Natural killer cell (primary cell): ENCODE measurements at regions not wholly inside any gene's neighbourhood (a gene's known extent, or its start where the extent isn't known, plus 50 kb on each side); places are given as distances from the start of the nearest gene placed in this dataset.

ENCODE experiments used
- ATAC-seq, 3 donors: fragments of 150-1000 bp in 2 of 3; fragments of 200-7000 bp in 1 of 3; cut with Tn5 transposase; 1 replicate in 1 of 3; 2 replicates in 2 of 3; pipeline ENCODE4 v1.10.0; 2021; ENCODE audit warnings: mild to moderate bottlenecking in 2 of 3, moderate library complexity in 2 of 3
- DNase-seq, 2 donors: peaks; one replicate each; pipeline versions ENCODE4 v3.0.0 to v3.0.0-alpha.2; 2013 to 2021; ENCODE audit warnings: mixed read lengths in 1 of 2
- H3K27ac ChIP-seq: one replicate; pipeline ENCODE4 v1.5.1; 2013; ENCODE audit warnings: mild to moderate bottlenecking, low read length
- H3K27me3 ChIP-seq: one replicate; pipeline ENCODE4 v1.6.1; 2013; ENCODE audit warnings: low read length; ENCODE audit not compliant: control insufficient read depth, insufficient read depth
- H3K36me3 ChIP-seq: one replicate; pipeline ENCODE4 v1.6.1; 2013; ENCODE audit warnings: low read length; ENCODE audit not compliant: control insufficient read depth, insufficient read depth
- H3K4me1 ChIP-seq: one replicate; pipeline ENCODE4 v1.6.1; 2013; ENCODE audit warnings: low read length; ENCODE audit not compliant: control insufficient read depth, insufficient read depth
- H3K4me3 ChIP-seq: one replicate; pipeline ENCODE4 v1.5.1; 2013; ENCODE audit warnings: low read length
- H3K9me3 ChIP-seq: one replicate; pipeline ENCODE4 v1.6.1; 2013; ENCODE audit warnings: low read length; ENCODE audit not compliant: control insufficient read depth, insufficient read depth
- H3K27ac Mint-ChIP-seq, 2 donors: one replicate each; pipeline ENCODE4 v1.8.0; 2022; ENCODE audit warnings: mild to moderate bottlenecking in 2 of 2, mixed read lengths in 2 of 2, moderate library complexity in 1 of 2
- H3K27me3 Mint-ChIP-seq, 2 donors: one replicate each; pipeline ENCODE4 v1.8.0; 2022; ENCODE audit warnings: low read depth in 2 of 2, mixed read lengths in 2 of 2
- H3K36me3 Mint-ChIP-seq: one replicate; pipeline ENCODE4 v1.8.0; 2022; ENCODE audit warnings: mixed read lengths
- H3K4me1 Mint-ChIP-seq, 2 donors: one replicate each; pipeline ENCODE4 v1.8.0; 2022; ENCODE audit warnings: mixed read lengths in 2 of 2
- H3K4me3 Mint-ChIP-seq: one replicate; pipeline ENCODE4 v1.8.0; 2022; ENCODE audit warnings: mild to moderate bottlenecking, moderate library complexity, mixed read lengths
- H3K9me3 Mint-ChIP-seq, 2 donors: one replicate each; pipeline ENCODE4 v1.8.0; 2022; ENCODE audit warnings: mixed read lengths in 2 of 2
- WGBS: methylation state at CpG from one replicate; pipeline ENCODE4 v1.1.7; 2013; ENCODE audit warnings: missing lambda C conversion rate; ENCODE audit not compliant: insufficient coverage; 5-methylcytosine and 5-hydroxymethylcytosine counted together
- intact Hi-C: fragments of 100-400 bp; cut with micrococcal nuclease; formaldehyde crosslinking; loops from one replicate; pipeline ENCODE4 v1.14.2; 2022
- TF ChIP-seq, protein P1 (sequence below): fragments of 200-600 bp; IDR thresholded peaks from one replicate; pipeline ENCODE4 v1.8.0; 2022; ENCODE audit warnings: antibody characterized with exemption

GRCh38 chr7:96836456-96836855, 126.8 kb upstream of the SEM1 start:
- ATAC-seq (peak in 2 of 3 donors; percentile 9 to 15), DNase-seq (peak in 1 of 2 donors; percentile 6)
- Mint-ChIP-seq H3K27me3 (peaks cover 7 to 18% of the 10 kb centered on the region in 2 donors), H3K4me3 (peak overlapping the region; percentile 91), H3K27ac (peak overlapping the region; percentile 74 to 79), H3K4me1 (peaks cover 43 to 47% of the 10 kb centered on the region in 2 donors), H3K36me3 (no peaks in the 10 kb centered on the region), H3K9me3 (no peaks in the 10 kb centered on the region)
- Histone ChIP-seq H3K27me3 (peaks cover 7% of the 10 kb centered on the region), H3K4me1 (peaks cover 12% of the 10 kb centered on the region), H3K27ac (no peak overlapping the region), H3K9me3 (no peaks in the 10 kb centered on the region), H3K36me3 (no peaks in the 10 kb centered on the region), H3K4me3 (peak overlapping the region; percentile 15)
- TF ChIP-seq, protein P1, sequence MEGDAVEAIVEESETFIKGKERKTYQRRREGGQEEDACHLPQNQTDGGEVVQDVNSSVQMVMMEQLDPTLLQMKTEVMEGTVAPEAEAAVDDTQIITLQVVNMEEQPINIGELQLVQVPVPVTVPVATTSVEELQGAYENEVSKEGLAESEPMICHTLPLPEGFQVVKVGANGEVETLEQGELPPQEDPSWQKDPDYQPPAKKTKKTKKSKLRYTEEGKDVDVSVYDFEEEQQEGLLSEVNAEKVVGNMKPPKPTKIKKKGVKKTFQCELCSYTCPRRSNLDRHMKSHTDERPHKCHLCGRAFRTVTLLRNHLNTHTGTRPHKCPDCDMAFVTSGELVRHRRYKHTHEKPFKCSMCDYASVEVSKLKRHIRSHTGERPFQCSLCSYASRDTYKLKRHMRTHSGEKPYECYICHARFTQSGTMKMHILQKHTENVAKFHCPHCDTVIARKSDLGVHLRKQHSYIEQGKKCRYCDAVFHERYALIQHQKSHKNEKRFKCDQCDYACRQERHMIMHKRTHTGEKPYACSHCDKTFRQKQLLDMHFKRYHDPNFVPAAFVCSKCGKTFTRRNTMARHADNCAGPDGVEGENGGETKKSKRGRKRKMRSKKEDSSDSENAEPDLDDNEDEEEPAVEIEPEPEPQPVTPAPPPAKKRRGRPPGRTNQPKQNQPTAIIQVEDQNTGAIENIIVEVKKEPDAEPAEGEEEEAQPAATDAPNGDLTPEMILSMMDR, result no peak
- 50% methylated on average over 2 of the region's 3 CpGs for WGBS
- intact Hi-C loops, result loop anchor here (2.0 kb wide), 1 partner anchor 124 kb away; no protein-coding TSS in a partner anchor

DNA sequence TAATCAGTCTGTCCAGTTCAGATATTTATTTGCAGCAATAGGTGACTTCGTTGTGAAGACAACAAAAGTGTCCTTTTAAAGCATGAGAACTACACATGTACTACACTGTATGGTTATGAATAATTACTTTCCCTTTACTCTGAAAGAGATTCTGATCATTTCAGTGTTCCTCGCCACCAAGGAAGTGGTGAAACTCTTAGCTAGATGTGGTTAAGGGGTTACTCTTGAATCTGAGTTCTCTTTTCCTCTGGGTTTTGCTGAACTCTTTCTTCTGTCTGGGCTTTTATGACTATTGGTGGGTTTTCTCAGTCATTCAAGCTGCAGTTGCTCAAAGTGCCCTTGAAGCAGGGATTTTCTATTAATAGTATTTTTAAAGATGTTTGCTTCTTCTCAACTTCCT, 127.9 kb upstream of the SEM1 start:
- DNase-seq (peak in 1 of 2 donors; percentile 68), ATAC-seq (peak; percentile 84 to 94 (median 88))
- Histone ChIP-seq H3K4me1 (peaks cover 12% of the 10 kb centered on the region), H3K36me3 (no peaks in the 10 kb centered on the region), H3K27me3 (peaks cover 13% of the 10 kb centered on the region), H3K4me3 (no peak overlapping the region), H3K27ac (no peak overlapping the region), H3K9me3 (no peaks in the 10 kb centered on the region)
- TF ChIP-seq, protein P1, result no peak
- peaks cover 43 to 47% of the 10 kb centered on the region in 2 donors for H3K4me1 Mint-ChIP-seq
- peak overlapping the region; percentile 91 for H3K4me3 Mint-ChIP-seq
- intact Hi-C loops, result loop anchor here (2.0 kb wide), 1 partner anchor 125 kb away; no protein-coding TSS in a partner anchor
- H3K36me3 Mint-ChIP-seq, result no peaks in the 10 kb centered on the region
- peak overlapping the region; percentile 74 to 79 for H3K27ac Mint-ChIP-seq
- no peaks in the 10 kb centered on the region for H3K9me3 Mint-ChIP-seq
- WGBS, result 0% methylated on average over 1 of the region's 2 CpGs
- peaks cover 9 to 27% of the 10 kb centered on the region in 2 donors for H3K27me3 Mint-ChIP-seq

DNA sequence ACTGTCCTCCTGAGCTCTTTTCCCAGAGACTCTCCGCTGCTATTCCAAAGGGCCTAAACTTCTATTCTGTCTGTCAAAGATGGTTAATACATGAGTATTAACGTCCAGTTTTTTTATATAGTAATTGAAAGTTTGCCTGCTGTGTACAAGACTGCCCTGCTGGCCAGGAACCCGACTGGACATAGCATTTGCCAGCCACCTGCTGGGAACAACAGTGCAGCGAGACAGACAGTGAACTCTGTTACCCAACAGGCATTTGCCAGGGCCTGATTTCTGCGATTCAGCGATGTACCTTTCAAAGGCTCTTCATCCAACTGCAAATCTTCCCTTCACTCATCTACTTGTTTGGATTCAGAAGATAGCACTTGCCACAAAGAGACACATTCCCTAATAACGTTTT, 128.8 kb upstream of the SEM1 start:
- no peaks in the 10 kb centered on the region for H3K36me3 Mint-ChIP-seq
- TF ChIP-seq, protein P1, result no peak
- peaks cover 17 to 36% of the 10 kb centered on the region in 2 donors for H3K27me3 Mint-ChIP-seq
- H3K9me3 ChIP-seq, result no peaks in the 10 kb centered on the region
- no peaks in the 10 kb centered on the region for H3K9me3 Mint-ChIP-seq
- H3K27me3 ChIP-seq, result peaks cover 13% of the 10 kb centered on the region
- no peak overlapping the region for H3K27ac Mint-ChIP-seq
- no peak for DNase-seq
- no peak for ATAC-seq
- no peak overlapping the region for H3K27ac ChIP-seq
- no peak overlapping the region for H3K4me3 ChIP-seq
- H3K4me1 Mint-ChIP-seq, result peaks cover 43 to 47% of the 10 kb centered on the region in 2 donors
- intact Hi-C loops, result no loop called here
- WGBS, result 80% methylated on average over 7 of the region's 7 CpGs
- H3K4me3 Mint-ChIP-seq, result peak overlapping the region; percentile 21
- peaks cover 12% of the 10 kb centered on the region for H3K4me1 ChIP-seq
- no peaks in the 10 kb centered on the region for H3K36me3 ChIP-seq

- Histone ChIP-seq H3K36me3 (no peaks in the 10 kb centered on the region), H3K4me3 (no peak overlapping the region), H3K27ac (no peak overlapping the region), H3K4me1 (no peaks in the 10 kb centered on the region), H3K9me3 (no peaks in the 10 kb centered on the region), H3K27me3 (no peaks in the 10 kb centered on the region)
- Mint-ChIP-seq H3K27ac (no peak overlapping the region), H3K4me1 (no peaks in the 10 kb centered on the region), H3K27me3 (peaks cover 4 to 7% of the 10 kb centered on the region in 2 donors), H3K9me3 (no peaks in the 10 kb centered on the region), H3K4me3 (no peak overlapping the region), H3K36me3 (no peaks in the 10 kb centered on the region)
- ATAC-seq (no peak), DNase-seq (no peak)
- intact Hi-C loops, result no loop called here
- TF ChIP-seq, protein P1, result no peak
These were observed 145.5 kb upstream of the SEM1 start for GRCh38 chr7:96855139-96855538.
